Stomach (tissue), 8 donors: ENCODE measurements at regions not wholly inside any gene's neighbourhood (a gene's known extent, or its start where the extent isn't known, plus 50 kb on each side); places are given as distances from the start of the nearest gene placed in this dataset.

Experiments
- DNase-seq, 2 donors: peaks; one replicate each; pipeline versions ENCODE4 v3.0.0 to v3.0.0-alpha.2; 2013 to 2019
- H3K27ac ChIP-seq, 5 donors: fragments of 200-600 bp in 4 of 5; sonication (generic) in 4 of 5; one replicate each; pipeline ENCODE4 v1.5.1; 2013 to 2019; ENCODE audit warnings: mild to moderate bottlenecking in 1 of 5, moderate library complexity in 1 of 5
- H3K27me3 ChIP-seq, 3 donors: fragments of 200-600 bp; sonication (generic); one replicate each; pipeline ENCODE4 v1.5.1; 2017 to 2019; ENCODE audit warnings: mixed run types in 1 of 3
- H3K36me3 ChIP-seq, 4 donors: fragments of 200-600 bp; sonication (generic); 1 replicate in 3 of 4; 2 replicates in 1 of 4; pipeline ENCODE4 v1.5.1; 2016 to 2019
- H3K4me1 ChIP-seq, 4 donors: fragments of 200-600 bp; sonication (generic); one replicate each; pipeline ENCODE4 v1.5.1; 2016 to 2019
- H3K4me3 ChIP-seq, 4 donors: fragments of 200-600 bp; sonication (generic) in 3 of 4; one replicate each; pipeline ENCODE4 v1.5.1; 2016 to 2019; ENCODE audit warnings: mild to moderate bottlenecking in 1 of 4
- H3K9me3 ChIP-seq, 4 donors: fragments of 200-600 bp; sonication (generic); one replicate each; pipeline ENCODE4 v1.5.1; 2016 to 2019
- CTCF ChIP-seq, 7 experiments: fragments of 450-650 bp in 4 of 7; fragments of 200-600 bp in 3 of 7; sonication (generic) in 3 of 7; IDR thresholded peaks; one replicate each; pipeline ENCODE4 v1.5.1; 2016 to 2019; ENCODE audit warnings: antibody characterized with exemption in 7 of 7, control low read depth in 2 of 7, mild to moderate bottlenecking in 1 of 7
- EP300 ChIP-seq: sonication (generic); formaldehyde crosslinking; IDR thresholded peaks from one replicate; pipeline ENCODE4 v1.6.1; 2017; ENCODE audit warnings: antibody characterized with exemption
- POLR2A ChIP-seq, 4 donors: fragments of 450-650 bp; IDR thresholded peaks; one replicate each; pipeline ENCODE4 v1.6.1; 2016; ENCODE audit warnings: antibody characterized with exemption in 4 of 4, control low read depth in 2 of 4, mild to moderate bottlenecking in 1 of 4, moderate library complexity in 1 of 4
- POLR2AphosphoS5 ChIP-seq, 3 donors: sonication (generic); formaldehyde crosslinking; IDR thresholded peaks; one replicate each; pipeline ENCODE4 v1.6.1; 2016; ENCODE audit warnings: antibody characterized with exemption in 3 of 3
- WGBS, 5 donors: extraction: QIAGEN DNeasy Blood & Tissue Kit in 3 of 5; methylation state at CpG; one replicate each; pipeline versions ENCODE4 v1.1.5 to v1.1.7; 2013 to 2018; 5-methylcytosine and 5-hydroxymethylcytosine counted together
- intact Hi-C: fragments of 100-400 bp; cut with DNase I; formaldehyde crosslinking; loops from one replicate; pipeline ENCODE4 v1.15.1; 2023; ENCODE audit warnings: low total_unique reads
- donor health status: healthy with polysubstance abuse.
- donor health status: Bipolar disorder and iron deficiency.
- donor health status: healthy.

GRCh38 chr11:101717619-101718018 lies 133.8 kb upstream of the TRPC6 start:
- no peaks in the 10 kb centered on the region for H3K9me3 ChIP-seq
- TF ChIP-seq EP300 (no peak), POLR2A (IDR thresholded peaks at IDR 0.05) (no peak), POLR2AphosphoS5 (IDR thresholded peaks at IDR 0.05) (no peak), CTCF (IDR thresholded peaks at IDR 0.05) (no peak)
- intact Hi-C loops: no loop called here

GRCh38 chr11:101715281-101715680 lies 131.5 kb upstream of the TRPC6 start:
- DNase-seq: no peak
- 0 to 9% (median 5%) methylated on average over 1 of the region's 1 CpG for WGBS, 5 donors
- no peaks in the 10 kb centered on the region for H3K9me3 ChIP-seq
- intact Hi-C loops: no loop called here
- no peak for TF ChIP-seq POLR2AphosphoS5 (IDR thresholded peaks at IDR 0.05)
- no peak for TF ChIP-seq CTCF (IDR thresholded peaks at IDR 0.05)
- no peak for TF ChIP-seq POLR2A (IDR thresholded peaks at IDR 0.05)
- TF ChIP-seq EP300: no peak
- H3K4me3 ChIP-seq: no peak overlapping the region
- H3K4me1 ChIP-seq: no peaks in the 10 kb centered on the region
- H3K27ac ChIP-seq: no peak overlapping the region
- no peaks in the 10 kb centered on the region for H3K36me3 ChIP-seq
- no peaks in the 10 kb centered on the region for H3K27me3 ChIP-seq

More at GRCh38 chr11:101717619-101718018, 133.8 kb upstream of the TRPC6 start:
- Histone ChIP-seq H3K27me3 (no peaks in the 10 kb centered on the region), H3K27ac (no peak overlapping the region), H3K4me1 (no peaks in the 10 kb centered on the region), H3K36me3 (no peaks in the 10 kb centered on the region), H3K4me3 (no peak overlapping the region)
- WGBS, 5 donors: 63 to 88% (median 75%) methylated on average over 1 of the region's 1 CpG
- DNase-seq: no peak

GRCh38 chr11:101707477-101707876 lies 123.7 kb upstream of the TRPC6 start:
- Histone ChIP-seq H3K4me1 (no peaks in the 10 kb centered on the region), H3K27ac (no peak overlapping the region), H3K4me3 (no peak overlapping the region), H3K27me3 (no peaks in the 10 kb centered on the region), H3K36me3 (no peaks in the 10 kb centered on the region), H3K9me3 (no peaks in the 10 kb centered on the region)
- WGBS, 5 donors: 0 to 58% (median 56%) methylated on average over 1 to 2 of the region's 2 CpGs
- no peak for DNase-seq
- no peak for TF ChIP-seq CTCF (IDR thresholded peaks at IDR 0.05)
- no peak for TF ChIP-seq POLR2A (IDR thresholded peaks at IDR 0.05)
- TF ChIP-seq EP300: no peak
- no peak for TF ChIP-seq POLR2AphosphoS5 (IDR thresholded peaks at IDR 0.05)
- intact Hi-C loops: no loop called here

GRCh38 chr11:101706541-101706940 lies 122.7 kb upstream of the TRPC6 start:
- intact Hi-C loops: no loop called here
- Histone ChIP-seq H3K4me1 (no peaks in the 10 kb centered on the region), H3K36me3 (no peaks in the 10 kb centered on the region), H3K4me3 (no peak overlapping the region), H3K27ac (no peak overlapping the region), H3K27me3 (no peaks in the 10 kb centered on the region), H3K9me3 (no peaks in the 10 kb centered on the region)
- DNase-seq: no peak
- WGBS, 5 donors: 63 to 82% (median 71%) methylated on average over 2 of the region's 2 CpGs
- TF ChIP-seq POLR2A (IDR thresholded peaks at IDR 0.05) (no peak), POLR2AphosphoS5 (IDR thresholded peaks at IDR 0.05) (no peak), EP300 (no peak), CTCF (IDR thresholded peaks at IDR 0.05) (no peak)
